ENCODE measurements at regions not wholly inside any gene's neighbourhood (a gene's known extent, or its start where the extent isn't known, plus 50 kb on each side); places are given as distances from the start of the nearest gene placed in this dataset.

DNA sequence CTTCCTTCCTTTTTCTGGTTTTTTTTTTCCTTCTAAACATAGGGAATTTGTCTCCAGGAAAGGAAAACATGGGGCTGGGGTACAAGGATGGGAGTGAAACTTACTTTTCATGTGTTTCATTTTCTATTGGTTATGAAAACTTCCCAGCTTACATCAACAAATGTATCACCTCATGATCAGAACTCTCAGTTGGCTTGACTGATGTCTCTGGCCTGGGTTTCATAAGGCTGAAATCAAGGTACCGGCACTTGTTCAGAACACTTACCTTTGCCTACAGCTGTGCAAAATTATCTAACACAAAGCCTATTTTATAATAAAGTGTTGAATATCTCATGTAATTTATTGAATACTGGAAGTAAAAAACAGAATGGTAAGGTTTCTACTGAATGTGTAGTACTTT, 91.8 kb upstream of the STT3B start:
- TF ChIP-seq POLR2AphosphoS5 (IDR thresholded peaks at IDR 0.05; ENCODE audit: insufficient read depth, low read depth, low read length), result no peak
- TF ChIP-seq CTCF (IDR thresholded peaks at IDR 0.05; ENCODE audit: extremely low read depth in 1 of 2, insufficient read depth in 1 of 2, low read depth in 1 of 2, low read length in 2 of 2), result no peak
- no peak for TF ChIP-seq POLR2A (IDR thresholded peaks at IDR 0.05; ENCODE audit: low read depth, low read length)
- TF ChIP-seq EZH2 (IDR thresholded peaks at IDR 0.05; ENCODE audit: borderline replicate concordance, low read depth, low read length, severe bottlenecking), result no peak
- no peak for TF ChIP-seq MYC (IDR thresholded peaks at IDR 0.05; ENCODE audit: low read depth, low read length)
- no peak for TF ChIP-seq JUN (IDR thresholded peaks at IDR 0.05; ENCODE audit: borderline replicate concordance, insufficient read depth, insufficient read length, low read depth)
- TF ChIP-seq, protein P1, sequence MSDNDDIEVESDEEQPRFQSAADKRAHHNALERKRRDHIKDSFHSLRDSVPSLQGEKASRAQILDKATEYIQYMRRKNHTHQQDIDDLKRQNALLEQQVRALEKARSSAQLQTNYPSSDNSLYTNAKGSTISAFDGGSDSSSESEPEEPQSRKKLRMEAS (IDR thresholded peaks at IDR 0.05; ENCODE audit: insufficient read depth, insufficient read length), result no peak

Measured in endothelial cell of umbilical vein (primary cell).